ENCODE measurements at regions not wholly inside any gene's neighbourhood (a gene's known extent, or its start where the extent isn't known, plus 50 kb on each side); places are given as distances from the start of the nearest gene placed in this dataset.

DNA sequence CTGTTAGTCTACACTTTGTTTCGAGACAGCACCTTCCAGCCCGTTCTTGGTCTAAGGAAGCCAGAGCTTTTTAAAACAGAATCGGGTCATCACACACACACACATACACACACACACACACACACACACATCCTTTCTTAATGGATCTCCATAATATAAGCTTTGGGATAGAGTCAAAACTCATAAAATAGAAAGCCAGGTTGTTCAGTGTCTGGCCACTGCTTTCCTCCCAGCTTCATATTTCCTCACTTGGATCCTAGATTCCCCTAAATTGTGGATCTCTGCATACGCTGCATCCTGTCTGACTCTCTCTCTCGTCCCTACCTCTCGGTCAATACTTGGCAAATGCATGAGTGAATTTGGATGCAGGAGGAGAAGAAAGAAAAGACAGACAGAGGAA lies 120.5 kb upstream of the SLC14A2 start:
- TF ChIP-seq, protein P1, sequence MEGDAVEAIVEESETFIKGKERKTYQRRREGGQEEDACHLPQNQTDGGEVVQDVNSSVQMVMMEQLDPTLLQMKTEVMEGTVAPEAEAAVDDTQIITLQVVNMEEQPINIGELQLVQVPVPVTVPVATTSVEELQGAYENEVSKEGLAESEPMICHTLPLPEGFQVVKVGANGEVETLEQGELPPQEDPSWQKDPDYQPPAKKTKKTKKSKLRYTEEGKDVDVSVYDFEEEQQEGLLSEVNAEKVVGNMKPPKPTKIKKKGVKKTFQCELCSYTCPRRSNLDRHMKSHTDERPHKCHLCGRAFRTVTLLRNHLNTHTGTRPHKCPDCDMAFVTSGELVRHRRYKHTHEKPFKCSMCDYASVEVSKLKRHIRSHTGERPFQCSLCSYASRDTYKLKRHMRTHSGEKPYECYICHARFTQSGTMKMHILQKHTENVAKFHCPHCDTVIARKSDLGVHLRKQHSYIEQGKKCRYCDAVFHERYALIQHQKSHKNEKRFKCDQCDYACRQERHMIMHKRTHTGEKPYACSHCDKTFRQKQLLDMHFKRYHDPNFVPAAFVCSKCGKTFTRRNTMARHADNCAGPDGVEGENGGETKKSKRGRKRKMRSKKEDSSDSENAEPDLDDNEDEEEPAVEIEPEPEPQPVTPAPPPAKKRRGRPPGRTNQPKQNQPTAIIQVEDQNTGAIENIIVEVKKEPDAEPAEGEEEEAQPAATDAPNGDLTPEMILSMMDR (IDR thresholded peaks at IDR 0.05) = no peak
- no peak for TF ChIP-seq POLR2A (IDR thresholded peaks at IDR 0.05)
